GM19035 (cell line): ENCODE measurements at regions not wholly inside any gene's neighbourhood (a gene's known extent, or its start where the extent isn't known, plus 50 kb on each side); places are given as distances from the start of the nearest gene placed in this dataset.

Source experiments
- ATAC-seq: cut with Tn5 transposase; IDR thresholded peaks from one replicate; pipeline ENCODE4 v1.9.1; 2021; ENCODE audit not compliant: unreplicated experiment

DNA sequence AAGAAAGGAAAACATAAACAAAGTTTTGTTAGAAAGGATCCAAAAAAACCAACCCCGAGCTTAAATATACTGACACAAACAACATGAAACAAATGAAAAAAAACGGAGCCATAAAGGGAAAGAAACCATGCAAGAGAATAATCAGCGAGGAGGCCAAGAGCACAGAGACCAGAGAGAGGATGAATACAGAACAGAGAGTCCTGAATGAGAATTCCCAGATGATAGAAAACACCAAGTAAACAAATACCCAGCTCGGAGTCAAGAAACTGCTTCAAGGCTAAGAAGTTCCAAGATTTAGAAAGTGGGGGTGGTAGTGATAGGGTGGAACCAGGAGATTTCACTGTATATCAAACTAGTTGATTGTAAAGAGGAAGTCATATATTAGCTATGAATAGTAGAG lies 313.3 kb downstream of the OSR1 start:
- no peak for ATAC-seq

DNA sequence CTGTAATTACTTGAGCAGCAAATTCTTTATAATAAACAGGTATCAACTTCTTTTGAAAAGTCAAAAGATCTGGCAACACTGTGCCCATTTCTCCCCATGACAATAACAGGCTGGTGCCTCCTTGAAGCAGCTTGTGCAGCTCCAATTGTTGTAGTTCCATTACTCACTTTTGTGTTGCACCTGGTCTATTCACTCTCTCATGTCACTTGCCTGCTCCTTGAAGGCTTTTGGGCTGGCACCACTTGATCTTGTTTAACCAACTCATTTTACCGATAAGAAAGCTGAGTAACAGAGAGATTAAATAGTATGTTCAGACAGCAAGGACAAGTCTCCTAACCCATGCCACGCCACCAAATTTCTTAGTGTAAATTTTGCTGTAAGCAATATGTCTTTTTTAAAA lies 314.5 kb downstream of the OSR1 start:
- ATAC-seq = no peak

DNA sequence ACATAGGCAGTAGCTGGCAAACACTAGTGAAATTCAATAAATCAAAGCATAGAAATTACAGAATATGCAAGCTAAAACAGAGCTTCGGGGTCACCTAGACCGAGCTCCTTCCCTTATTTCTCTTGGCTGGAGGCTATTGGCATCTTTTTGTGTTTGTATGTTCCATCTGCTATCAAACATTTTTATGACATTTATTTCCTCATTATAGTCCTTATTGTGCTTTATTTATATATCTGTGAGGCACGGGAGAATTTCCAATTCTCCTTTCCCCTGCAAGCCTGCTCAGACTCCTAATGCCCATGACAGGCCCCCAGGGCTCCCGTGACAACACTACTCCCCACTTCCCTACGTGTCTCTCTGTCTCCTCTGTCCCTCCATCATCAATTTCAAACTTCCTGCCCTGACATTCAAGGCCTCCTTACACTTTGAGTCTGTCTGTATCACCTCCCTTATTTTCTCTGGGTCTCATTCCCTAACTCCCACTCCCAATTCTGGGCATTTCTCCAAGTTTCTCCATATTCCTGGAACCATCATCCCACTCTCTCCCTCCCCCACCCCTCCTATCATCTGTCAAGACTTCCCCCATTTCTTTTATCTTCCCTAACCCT lies 316.9 kb downstream of the OSR1 start:
- ATAC-seq = no peak

DNA sequence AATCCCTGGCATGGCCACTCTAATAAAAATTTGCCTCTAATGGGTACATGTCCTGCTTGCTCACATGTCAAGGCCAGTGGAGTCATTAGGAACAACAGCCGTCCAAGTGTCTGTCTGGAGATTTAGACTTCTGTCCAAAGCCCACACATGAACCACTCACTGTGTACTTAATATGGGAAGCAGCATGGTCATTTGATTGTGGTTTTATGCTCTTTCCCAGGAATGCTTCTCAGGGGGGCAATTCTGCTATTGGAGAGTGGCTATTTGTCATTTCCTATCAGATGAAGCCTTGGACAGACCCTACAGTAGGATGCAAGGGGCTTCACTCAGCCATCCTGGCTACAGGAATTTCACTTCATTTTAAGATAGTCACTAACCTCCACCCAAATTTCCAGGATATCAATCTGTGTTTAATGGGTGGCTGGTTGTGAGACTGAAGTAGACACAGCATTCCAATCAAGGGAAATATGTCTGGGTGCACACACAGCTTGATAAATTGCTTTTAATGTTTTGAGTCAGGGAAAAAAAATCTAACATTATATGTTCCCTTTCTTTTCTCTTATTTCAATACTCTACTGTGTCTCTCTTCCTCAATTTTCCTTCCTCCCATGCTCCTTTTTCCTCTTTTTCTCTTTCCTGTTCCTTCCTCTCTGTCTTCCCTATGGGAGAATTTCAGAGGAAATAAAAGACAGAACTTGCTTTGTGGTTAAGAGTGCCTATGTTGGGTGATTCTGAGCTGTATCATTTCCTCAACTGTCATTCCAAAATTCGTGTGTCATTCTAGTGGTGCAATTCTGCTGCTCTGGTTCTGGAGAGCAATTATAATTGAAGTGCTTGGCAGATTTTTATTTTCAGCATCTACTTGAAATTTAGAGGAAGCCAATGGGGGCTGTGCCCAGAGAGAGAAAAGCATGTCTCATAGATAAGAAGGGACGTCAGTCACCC lies 320.1 kb downstream of the OSR1 start:
- no peak for ATAC-seq

DNA sequence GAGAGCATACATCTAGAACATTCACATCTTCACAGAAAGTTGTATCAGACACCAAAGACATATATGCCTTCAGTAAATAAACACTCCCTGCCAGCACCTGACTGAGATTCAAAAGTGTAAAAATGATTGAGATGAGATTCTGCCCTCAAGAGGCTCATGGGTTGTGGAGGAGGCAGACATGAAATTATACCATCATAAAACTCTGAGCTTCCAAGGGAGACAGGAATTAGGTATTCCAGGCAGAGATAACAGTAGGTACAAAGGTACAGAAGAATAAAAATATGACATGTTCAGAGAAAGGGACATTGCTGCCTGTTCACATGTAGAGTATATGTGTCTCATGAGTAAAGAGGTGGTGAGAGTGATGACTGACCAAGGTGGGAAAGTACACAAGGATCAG lies 322.3 kb downstream of the OSR1 start:
- ATAC-seq = no peak

DNA sequence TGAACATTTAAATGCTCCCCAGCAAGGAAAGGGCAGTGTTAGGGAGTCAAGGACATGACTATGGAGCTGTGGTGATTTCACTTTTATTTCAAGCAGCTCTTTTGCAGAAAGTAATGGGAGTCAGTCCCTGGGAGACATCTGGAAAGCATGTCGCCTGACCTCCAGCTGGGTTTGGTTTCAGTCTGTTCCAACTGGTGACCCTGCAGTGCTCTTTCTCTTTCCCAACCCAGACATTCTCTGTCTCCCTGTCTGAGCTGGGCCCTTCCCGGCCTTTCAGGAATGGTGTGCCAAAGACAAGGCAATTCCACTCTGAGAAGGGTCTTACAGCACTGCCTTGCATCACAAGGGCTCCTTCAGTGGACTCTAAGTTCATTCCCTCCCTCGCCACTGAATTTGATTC lies 323.2 kb downstream of the OSR1 start:
- no peak for ATAC-seq

DNA sequence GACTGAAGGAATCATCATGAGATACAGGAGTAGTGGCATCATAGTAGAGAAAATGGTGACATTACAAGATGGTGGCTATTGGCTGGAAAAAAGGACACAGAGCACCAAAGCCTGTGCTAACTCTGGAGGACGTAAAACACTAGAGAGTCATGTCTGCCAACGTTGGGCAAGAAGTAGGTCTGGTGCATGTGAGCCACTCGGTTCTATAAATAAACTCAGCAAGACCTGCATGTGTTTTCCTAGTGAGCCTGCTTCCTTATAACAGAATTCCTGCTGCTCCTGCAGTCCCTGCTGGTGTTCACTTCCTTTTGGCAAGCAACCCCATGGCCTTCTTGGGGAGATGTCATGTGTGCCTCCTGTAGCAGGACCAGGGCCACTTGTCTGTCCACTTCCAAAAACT lies 325.2 kb downstream of the OSR1 start:
- no peak for ATAC-seq

DNA sequence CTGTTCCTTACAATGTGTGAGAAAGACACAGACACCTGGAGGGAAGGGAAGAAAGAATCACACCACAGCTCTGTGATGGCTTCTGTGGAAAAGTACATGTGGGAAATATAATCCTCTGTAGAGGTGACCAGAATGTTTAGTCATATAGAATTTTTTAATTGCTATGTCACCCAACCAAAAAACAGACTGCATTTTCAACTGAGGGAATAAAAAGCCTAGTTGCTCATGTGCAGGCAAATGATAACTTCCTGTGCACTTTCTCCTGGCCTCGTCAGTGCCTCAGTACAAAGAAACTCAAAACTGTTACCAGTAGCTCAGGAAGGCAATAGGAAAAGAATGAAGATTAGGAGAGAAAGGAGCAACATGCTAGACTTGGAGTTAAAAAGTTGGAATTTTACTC lies 326.8 kb downstream of the OSR1 start:
- ATAC-seq = no peak

DNA sequence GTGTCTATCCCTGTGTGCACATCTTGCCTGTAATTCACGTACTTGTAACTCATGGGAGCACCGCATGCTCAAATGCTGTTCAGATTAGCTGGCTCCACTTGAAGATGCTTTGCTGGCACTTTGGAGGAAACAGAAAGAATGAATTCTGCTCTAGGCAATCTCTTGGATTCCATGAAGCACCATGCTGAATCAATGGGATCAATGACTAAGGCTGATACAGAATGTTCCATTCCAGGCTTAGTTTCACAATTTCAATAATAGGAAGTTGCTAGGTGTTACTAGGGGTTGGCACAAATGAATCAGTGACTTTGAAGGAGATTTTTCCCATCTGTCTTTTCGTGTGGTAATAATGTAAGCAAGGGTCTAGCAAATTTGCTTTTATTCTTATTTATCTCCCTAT lies 328.8 kb downstream of the OSR1 start:
- ATAC-seq = no peak

DNA sequence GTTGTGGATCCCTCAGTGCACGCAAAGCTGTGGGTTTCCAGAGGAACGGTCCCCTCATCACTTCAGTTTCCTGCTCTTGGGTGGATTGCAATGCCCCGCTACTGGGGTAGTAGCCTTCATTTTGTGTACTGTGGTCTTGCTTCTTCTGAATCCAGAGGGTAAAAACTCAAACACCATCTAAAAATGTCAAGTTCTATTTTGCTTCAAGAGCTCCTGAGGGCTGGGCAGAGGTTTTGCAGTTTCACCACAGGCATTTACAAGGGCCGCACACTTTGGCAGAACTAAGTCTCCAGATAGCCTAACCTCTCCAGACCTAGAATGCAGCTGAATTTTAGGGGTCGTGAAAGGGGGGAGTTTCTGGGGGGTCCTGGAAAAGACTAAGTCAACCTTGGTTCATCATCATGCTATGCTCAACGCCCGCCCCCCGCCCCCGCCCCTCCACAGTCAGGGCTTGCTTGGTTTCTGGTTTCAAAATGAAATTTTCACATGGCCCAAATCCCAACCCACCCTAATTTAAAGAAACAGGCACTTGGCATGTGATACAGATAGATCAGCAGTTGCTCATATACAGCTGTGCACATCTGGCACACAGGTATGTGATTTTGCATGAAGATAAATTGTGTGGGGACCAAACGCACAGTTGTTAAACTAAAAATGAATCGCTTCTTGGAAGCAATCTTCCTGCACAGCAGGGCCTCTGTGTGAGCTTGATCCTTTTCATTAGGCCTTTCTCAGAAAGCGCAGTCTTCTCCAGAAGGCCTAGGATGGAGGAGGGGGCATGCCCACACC lies 329.6 kb downstream of the OSR1 start:
- no peak for ATAC-seq

DNA sequence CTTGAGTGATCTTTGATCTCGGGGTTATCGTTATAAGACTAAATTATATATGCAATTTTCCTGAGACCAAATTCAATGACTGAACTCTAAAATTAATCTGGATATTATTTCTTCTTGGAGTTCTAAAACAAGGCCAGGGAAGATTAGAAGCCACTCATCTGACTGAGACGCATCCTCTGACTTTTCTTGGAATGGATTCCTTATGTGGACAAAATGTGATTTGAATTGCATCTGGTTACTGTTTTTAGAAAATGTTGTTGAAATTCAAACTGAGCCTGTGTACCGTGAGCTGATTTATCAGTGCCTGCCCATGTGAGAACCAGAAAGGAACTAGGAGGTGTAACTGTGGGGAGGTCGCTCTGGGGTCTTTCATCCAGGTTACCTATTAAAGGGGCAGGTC lies 330.8 kb downstream of the OSR1 start:
- no peak for ATAC-seq

DNA sequence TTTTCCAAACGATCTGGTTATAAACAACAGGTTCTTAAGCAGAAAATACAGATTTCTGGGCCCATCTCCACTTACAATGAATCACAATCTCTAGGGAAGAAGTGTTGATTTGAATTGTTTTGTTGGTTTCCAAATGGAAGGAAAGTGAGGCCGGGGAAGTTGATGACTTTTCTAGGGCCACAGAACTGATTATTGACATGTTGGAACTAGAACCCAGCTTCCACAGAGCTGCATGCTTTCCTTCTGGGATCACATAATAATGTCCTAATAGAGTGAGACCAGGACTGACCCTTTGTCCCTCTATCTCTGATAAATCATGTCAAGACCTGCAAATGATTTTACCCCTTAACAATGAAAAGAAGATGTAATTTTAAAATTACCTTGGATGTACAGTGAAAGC lies 332.2 kb downstream of the OSR1 start:
- no peak for ATAC-seq

DNA sequence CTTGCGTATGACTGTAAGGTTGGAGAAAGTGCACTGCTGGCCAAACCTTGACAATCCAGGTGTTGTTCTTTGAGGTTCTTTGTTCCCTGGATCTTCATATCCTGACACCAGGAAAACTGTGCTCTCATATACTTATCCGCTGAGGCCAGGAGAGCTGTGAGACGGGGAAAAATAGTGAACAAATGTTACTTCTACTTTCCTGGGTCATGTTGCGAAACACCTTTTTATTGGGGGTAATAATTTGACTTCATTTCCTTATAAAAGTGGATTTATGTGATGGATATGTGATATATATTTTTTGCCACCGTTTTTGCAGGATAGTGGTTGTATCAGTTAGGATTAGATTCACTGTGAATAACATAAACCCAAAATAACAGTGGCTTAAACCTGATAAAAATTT lies 336.1 kb downstream of the OSR1 start:
- ATAC-seq = no peak

DNA sequence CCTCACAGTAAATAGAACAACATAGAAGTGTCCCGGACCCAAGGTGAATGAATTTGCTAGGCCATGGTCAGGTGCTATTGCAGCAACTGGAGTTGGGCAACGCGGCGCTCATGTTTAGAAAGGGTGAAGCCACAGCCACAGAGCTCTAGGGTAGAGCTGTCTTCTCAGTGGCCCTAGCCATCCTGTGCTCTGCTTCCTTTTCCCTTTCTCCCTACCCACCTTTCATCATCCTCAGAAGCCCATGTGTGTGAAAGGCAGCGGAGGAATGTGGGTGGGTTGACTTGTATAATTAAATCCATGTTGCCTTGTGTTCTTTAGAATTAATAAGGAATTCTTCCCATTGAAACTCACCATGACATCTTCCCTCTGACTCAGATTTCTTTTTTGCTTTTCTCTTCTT lies 336.7 kb downstream of the OSR1 start:
- ATAC-seq = no peak

DNA sequence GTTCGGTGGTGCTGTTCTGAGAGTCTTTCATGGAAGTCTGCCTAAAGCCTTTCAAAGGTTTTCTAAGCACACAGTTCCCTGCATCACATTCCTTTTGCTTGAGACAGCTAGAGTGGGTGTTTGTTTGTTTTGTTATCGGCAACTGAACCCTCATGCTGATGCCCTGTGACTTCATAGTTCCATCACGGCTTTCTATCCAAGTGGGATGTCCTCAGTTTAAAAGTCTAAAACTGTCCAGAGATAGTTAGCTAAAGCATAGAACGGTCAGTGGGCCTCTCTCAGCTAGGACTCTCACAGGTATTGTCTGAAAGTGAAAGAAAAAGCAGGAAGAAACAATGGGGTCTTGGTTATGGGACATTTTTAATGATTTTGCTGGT lies 337.3 kb downstream of the OSR1 start:
- no peak for ATAC-seq

DNA sequence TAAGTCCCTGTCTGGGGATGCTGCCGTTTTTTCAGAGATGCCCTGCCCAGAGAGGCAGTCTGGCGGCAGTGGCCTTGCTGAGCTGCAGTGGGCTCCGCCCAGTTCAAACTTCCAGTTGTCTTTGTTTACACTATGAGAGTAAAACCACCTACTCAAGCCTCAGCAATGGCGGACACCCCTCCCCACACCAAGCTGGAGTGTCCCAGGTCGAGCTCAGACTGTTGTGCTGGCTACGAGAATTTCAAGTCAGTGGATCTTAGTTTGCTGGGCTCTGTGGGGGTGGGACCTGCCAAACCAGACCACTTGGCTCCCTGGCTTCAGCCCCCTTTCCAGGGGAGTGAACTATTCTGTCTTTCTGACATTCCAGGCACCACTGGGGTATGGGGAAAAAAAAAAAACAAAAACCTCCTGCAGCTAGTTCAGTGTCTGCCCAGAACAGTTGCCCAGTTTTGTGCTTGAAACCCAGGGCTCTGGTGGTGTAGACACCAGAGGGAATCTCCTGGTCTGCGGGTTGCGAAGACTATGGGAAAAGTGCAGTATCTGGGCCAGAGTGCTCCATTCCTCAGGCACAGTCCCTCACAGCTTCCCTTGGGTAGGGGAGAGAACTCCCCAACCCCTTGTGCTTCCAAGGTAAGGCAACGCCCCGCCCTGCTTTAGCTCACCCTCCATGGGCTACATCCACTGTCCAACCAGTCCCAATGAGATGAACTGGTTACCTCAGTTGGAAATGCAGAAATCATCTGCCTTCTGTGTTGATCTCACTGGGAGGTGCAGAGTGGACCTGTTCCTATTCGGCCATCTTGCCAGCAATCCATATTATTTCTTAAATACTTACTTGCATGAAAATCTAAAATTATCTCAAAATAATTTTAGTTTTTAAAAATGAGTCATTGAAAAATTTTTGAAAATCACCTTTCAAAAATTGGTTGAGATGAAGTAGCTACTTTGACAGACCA lies 338.0 kb downstream of the OSR1 start:
- no peak for ATAC-seq

DNA sequence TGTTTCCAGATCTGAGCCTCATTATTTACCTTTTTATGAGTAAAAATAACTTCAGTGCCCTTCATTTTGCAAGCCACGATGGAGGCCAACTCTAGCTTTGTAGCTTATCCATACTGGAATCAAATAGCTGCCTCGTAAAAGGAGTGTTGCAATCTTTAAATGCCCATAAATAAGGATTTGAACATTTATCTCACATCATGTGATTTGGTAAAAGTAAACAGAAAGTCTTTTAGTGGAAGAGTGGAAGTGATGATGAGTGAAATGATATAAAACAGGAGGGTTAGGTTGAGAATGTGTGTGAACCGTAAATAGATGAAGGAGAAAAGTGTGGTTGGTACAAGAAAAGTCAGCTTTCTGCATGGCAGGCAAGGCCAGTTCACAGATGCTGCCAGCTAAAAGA lies 348.9 kb downstream of the OSR1 start:
- ATAC-seq = no peak

DNA sequence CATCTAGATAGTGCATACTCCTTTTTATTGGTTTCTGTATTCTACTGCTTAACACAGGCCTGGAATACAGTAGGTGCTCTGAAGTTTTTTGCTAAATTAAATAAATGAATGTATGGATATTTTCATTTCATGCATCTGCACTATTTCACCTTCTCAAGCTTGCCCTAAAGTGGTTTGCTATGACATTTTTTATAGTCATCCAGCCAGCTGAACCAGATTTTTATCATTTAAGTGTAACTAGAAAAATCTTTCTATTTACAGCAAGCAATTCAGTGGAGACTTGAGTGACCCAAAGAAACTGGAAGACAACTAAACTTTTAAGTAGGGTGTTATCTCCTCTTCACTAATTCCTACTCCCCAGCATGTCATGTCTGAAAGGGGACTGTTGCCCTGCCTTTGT lies 354.9 kb downstream of the OSR1 start:
- no peak for ATAC-seq

DNA sequence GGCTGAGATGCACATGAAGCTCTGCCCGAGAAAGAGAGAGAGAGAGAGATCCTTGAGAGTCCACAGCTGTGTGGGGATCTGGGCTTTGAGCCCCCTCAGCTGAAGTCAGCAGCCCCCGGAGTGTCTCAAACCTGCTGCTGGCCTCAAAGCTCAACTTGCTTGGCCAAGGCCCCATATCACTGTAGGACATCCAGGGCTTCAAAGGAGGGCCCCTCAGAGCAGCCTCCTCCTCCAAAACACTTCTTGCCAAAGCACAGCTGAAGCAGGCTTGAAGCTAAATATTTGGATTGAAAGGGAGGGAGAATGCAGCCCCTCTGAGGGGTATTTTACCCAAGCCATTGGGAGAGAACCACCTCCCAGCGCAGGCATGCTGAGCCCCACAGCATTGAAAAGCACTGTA lies 357.6 kb downstream of the OSR1 start:
- ATAC-seq = no peak

DNA sequence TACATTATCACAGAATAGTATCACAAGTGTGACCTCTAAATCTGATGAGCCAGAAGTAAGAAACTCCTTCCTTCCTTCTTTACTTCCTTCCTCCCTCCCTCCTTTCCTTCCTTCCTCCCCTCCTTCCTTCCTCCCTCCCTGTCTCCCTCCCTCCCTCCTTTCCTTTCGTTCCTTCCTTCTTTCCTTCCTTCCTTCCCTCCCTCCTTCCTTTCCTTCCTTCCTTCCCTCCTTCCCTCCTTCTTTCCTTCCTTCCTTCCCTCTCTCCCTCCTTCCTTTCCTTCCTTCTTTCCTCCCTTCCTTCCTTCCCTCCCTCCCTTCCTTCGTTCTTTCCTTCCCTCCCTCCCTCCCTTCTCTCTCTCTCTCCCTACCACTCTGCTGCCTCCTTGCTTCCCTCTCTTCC lies 359.2 kb downstream of the OSR1 start:
- no peak for ATAC-seq

DNA sequence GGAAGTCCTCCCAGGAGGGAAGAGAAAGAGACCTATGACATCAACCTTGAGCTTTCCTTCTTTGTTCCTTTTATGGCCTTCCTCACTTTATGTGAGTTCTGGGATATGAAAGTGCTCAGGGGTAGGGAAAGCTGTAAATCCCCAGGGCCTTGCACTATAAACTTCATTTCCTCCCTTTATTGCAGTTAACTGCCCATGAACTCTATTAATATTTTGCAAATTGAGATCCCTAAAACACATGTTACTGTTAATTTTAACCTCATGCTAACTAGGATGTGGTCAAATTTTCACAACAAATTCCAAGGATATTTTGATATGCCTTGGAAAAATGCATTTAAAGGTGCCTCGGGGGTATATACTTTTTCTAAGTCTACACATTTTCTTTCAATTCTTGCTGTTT lies 359.9 kb downstream of the OSR1 start:
- no peak for ATAC-seq
